Esophagus squamous epithelium (tissue), 4 donors: ENCODE measurements at regions not wholly inside any gene's neighbourhood (a gene's known extent, or its start where the extent isn't known, plus 50 kb on each side); places are given as distances from the start of the nearest gene placed in this dataset.

Experiments used
- POLR2A ChIP-seq, 4 donors: fragments of 450-650 bp; IDR thresholded peaks; one replicate each; pipeline ENCODE4 v1.6.1; 2017; ENCODE audit warnings: antibody characterized with exemption in 4 of 4, mild to moderate bottlenecking in 4 of 4, moderate library complexity in 3 of 4
- TF ChIP-seq, protein P1 (sequence below), 6 experiments: fragments of 450-650 bp in 4 of 6; fragments of 200-600 bp in 2 of 6; sonication (generic) in 2 of 6; IDR thresholded peaks; one replicate each; pipeline ENCODE4 v1.5.1; 2016 to 2019; ENCODE audit warnings: antibody characterized with exemption in 6 of 6, mild to moderate bottlenecking in 4 of 6, moderate library complexity in 4 of 6

DNA sequence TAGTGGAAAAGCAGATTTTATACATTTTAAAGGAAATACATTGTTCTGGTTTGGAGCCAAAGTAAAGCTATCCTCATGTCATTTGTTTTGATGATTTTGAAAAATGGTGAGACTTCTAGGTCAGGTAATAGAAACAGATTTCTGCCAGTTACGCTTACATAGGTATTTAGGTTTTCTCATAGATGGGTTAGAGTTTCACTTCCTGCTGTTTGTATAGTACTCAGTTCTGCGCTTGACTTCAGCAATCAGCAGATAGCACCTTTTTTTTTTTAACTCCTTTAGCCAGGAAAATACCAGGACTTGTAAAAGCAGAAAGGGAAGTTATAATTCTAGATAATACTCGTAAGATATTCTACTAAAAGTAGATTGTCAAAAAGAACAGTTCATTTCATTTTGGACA lies 209.8 kb upstream of the POM121L12 start:
- TF ChIP-seq, protein P1, sequence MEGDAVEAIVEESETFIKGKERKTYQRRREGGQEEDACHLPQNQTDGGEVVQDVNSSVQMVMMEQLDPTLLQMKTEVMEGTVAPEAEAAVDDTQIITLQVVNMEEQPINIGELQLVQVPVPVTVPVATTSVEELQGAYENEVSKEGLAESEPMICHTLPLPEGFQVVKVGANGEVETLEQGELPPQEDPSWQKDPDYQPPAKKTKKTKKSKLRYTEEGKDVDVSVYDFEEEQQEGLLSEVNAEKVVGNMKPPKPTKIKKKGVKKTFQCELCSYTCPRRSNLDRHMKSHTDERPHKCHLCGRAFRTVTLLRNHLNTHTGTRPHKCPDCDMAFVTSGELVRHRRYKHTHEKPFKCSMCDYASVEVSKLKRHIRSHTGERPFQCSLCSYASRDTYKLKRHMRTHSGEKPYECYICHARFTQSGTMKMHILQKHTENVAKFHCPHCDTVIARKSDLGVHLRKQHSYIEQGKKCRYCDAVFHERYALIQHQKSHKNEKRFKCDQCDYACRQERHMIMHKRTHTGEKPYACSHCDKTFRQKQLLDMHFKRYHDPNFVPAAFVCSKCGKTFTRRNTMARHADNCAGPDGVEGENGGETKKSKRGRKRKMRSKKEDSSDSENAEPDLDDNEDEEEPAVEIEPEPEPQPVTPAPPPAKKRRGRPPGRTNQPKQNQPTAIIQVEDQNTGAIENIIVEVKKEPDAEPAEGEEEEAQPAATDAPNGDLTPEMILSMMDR (IDR thresholded peaks at IDR 0.05): no peak
- no peak for TF ChIP-seq POLR2A (IDR thresholded peaks at IDR 0.05)
